Heart right ventricle (tissue), 16 donors: ENCODE measurements at regions not wholly inside any gene's neighbourhood (a gene's known extent, or its start where the extent isn't known, plus 50 kb on each side); places are given as distances from the start of the nearest gene placed in this dataset.

ENCODE experiments used
- ATAC-seq, 8 donors: fragments of 200-7000 bp; cut with Tn5 transposase; one replicate each; pipeline ENCODE4 v1.9.1; 2020; ENCODE audit warnings: mild to moderate bottlenecking in 8 of 8, moderate library complexity in 8 of 8, moderate number of reproducible peaks in 1 of 8
- DNase-seq, 2 donors: peaks; one replicate each; pipeline ENCODE4 v3.0.0-alpha.2; 2020
- H3K27ac ChIP-seq, 10 donors: fragments of 200-600 bp; sonication (generic) in 2 of 10; one replicate each; pipeline versions ENCODE4 v1.5.0 to v1.8.0; 2020 to 2022; ENCODE audit warnings: mild to moderate bottlenecking in 3 of 10
- H3K27me3 ChIP-seq, 7 donors: fragments of 200-600 bp; one replicate each; pipeline ENCODE4 v1.8.0; 2021 to 2022; ENCODE audit warnings: mild to moderate bottlenecking in 2 of 7
- H3K36me3 ChIP-seq, 9 donors: fragments of 200-600 bp; sonication (generic) in 1 of 9; one replicate each; pipeline versions ENCODE4 v1.5.0 to v1.8.0; 2020 to 2022; ENCODE audit warnings: mild to moderate bottlenecking in 2 of 9
- H3K4me1 ChIP-seq, 9 donors: fragments of 200-600 bp; sonication (generic) in 1 of 9; one replicate each; pipeline versions ENCODE4 v1.5.0 to v1.8.0; 2020 to 2022; ENCODE audit warnings: mild to moderate bottlenecking in 4 of 9
- H3K4me3 ChIP-seq, 10 donors: fragments of 200-600 bp; sonication (generic) in 2 of 10; one replicate each; pipeline versions ENCODE4 v1.5.0 to v1.8.0; 2020 to 2022; ENCODE audit warnings: mild to moderate bottlenecking in 7 of 10, moderate library complexity in 2 of 10
- H3K9me3 ChIP-seq, 11 donors: fragments of 200-600 bp in 10 of 11; sonication (generic) in 2 of 11; one replicate each; pipeline versions ENCODE4 v1.5.0 to v1.8.0; 2013 to 2022; ENCODE audit warnings: mild to moderate bottlenecking in 2 of 11, control low read depth in 1 of 11, moderate library complexity in 1 of 11
- WGBS, 2 donors: extraction: QIAGEN DNeasy Blood & Tissue Kit; methylation state at CpG; one replicate each; pipeline ENCODE4 v1.1.7; 2013; ENCODE audit warnings: inconsistent platforms in 1 of 2; 5-methylcytosine and 5-hydroxymethylcytosine counted together
- intact Hi-C, 10 donors: fragments of 100-400 bp; cut with DNase I; formaldehyde crosslinking; loops; one replicate each; pipeline versions ENCODE4 v1.11.1 to v1.14.2; 2022
- TF ChIP-seq, protein P1 (sequence below), 9 donors: fragments of 200-600 bp; sonication (generic) in 2 of 9; IDR thresholded peaks; one replicate each; pipeline versions ENCODE4 v1.5.0 to v1.8.0; 2021 to 2022; ENCODE audit warnings: antibody characterized with exemption in 9 of 9, mild to moderate bottlenecking in 5 of 9, moderate library complexity in 1 of 9
- donor health status: Arrhythmogenic right ventricular cardiomyopathy.
- donor health status: ischemic (EF 13 %, LVEDD 7.1; RV severe dilation, severe dysfunction).
- donor health status: healthy with polysubstance abuse.
- donor health status: DM: no; HTN: yes; CAD: no.
- donor health status: DM: no; HTN: no; CAD: no.
- donor health status: ischemic (EF 25% LVEDD 6.9; RV normal size, moderate dysfunction).
- donor health status: ischemic (EF 25% LVEDD 5.7; RV mildly dilated, moderate dysfunction).
- donor health status: healthy.
- donor health status: DM: yes; HTN: yes; CAD: no.
- donor health status: Ischemic cardiomyopathy.
- donor health status: ischemic (EF 35%, LVEDD 5.7; RV mildly dilated, moderate dysfunction).
- donor health status: nonischemic (EF 11% LVEDD 7.7; RV severe dilation, severe dysfunction).
- donor health status: DM: yes; HTN: yes; CAD: no.
- donor health status: PGD.
- donor health status: ischemic (EF 29% LVEDD 5.4; RV normal size, mild dysfunction).
- donor health status: nonischemic (EF 23%, LVEDD 6.1; RV moderate dilation, normal function).

- H3K36me3 ChIP-seq = no peaks in the 10 kb centered on the region
- TF ChIP-seq, protein P1, sequence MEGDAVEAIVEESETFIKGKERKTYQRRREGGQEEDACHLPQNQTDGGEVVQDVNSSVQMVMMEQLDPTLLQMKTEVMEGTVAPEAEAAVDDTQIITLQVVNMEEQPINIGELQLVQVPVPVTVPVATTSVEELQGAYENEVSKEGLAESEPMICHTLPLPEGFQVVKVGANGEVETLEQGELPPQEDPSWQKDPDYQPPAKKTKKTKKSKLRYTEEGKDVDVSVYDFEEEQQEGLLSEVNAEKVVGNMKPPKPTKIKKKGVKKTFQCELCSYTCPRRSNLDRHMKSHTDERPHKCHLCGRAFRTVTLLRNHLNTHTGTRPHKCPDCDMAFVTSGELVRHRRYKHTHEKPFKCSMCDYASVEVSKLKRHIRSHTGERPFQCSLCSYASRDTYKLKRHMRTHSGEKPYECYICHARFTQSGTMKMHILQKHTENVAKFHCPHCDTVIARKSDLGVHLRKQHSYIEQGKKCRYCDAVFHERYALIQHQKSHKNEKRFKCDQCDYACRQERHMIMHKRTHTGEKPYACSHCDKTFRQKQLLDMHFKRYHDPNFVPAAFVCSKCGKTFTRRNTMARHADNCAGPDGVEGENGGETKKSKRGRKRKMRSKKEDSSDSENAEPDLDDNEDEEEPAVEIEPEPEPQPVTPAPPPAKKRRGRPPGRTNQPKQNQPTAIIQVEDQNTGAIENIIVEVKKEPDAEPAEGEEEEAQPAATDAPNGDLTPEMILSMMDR (IDR thresholded peaks at IDR 0.05) = no peak
- H3K9me3 ChIP-seq = no peaks in the 10 kb centered on the region
- WGBS, 2 donors = 71 to 77% methylated on average over 4 of the region's 4 CpGs
- no peak overlapping the region for H3K4me3 ChIP-seq
- peaks cover 0 to 3% (median 0%) of the 10 kb centered on the region in 7 donors for H3K27me3 ChIP-seq
- H3K4me1 ChIP-seq = peaks cover 0 to 9% (median 0%) of the 10 kb centered on the region in 9 donors
- no peak for ATAC-seq
- no peak for DNase-seq
- intact Hi-C loops = loop anchor here in 5 of 10 donors (5.0 to 10.0 kb wide), 4 partner anchors 252 to 2002 kb away; no protein-coding TSS in a partner anchor
- no peak overlapping the region for H3K27ac ChIP-seq
Observed at GRCh38 chr4:18684932-18685331, 663.4 kb upstream of the LCORL start.

- DNase-seq = no peak
- Histone ChIP-seq H3K9me3 (no peaks in the 10 kb centered on the region), H3K4me3 (no peak overlapping the region), H3K4me1 (no peaks in the 10 kb centered on the region), H3K36me3 (no peaks in the 10 kb centered on the region), H3K27me3 (peaks cover 0 to 3% (median 0%) of the 10 kb centered on the region in 7 donors), H3K27ac (no peak overlapping the region)
- TF ChIP-seq, protein P1 (IDR thresholded peaks at IDR 0.05) = no peak
- ATAC-seq = no peak
- intact Hi-C loops = no loop called here
- 64 to 71% methylated on average over 4 of the region's 4 CpGs for WGBS, 2 donors
Observed at GRCh38 chr4:18676526-18676915, 655.0 kb upstream of the LCORL start.

DNA sequence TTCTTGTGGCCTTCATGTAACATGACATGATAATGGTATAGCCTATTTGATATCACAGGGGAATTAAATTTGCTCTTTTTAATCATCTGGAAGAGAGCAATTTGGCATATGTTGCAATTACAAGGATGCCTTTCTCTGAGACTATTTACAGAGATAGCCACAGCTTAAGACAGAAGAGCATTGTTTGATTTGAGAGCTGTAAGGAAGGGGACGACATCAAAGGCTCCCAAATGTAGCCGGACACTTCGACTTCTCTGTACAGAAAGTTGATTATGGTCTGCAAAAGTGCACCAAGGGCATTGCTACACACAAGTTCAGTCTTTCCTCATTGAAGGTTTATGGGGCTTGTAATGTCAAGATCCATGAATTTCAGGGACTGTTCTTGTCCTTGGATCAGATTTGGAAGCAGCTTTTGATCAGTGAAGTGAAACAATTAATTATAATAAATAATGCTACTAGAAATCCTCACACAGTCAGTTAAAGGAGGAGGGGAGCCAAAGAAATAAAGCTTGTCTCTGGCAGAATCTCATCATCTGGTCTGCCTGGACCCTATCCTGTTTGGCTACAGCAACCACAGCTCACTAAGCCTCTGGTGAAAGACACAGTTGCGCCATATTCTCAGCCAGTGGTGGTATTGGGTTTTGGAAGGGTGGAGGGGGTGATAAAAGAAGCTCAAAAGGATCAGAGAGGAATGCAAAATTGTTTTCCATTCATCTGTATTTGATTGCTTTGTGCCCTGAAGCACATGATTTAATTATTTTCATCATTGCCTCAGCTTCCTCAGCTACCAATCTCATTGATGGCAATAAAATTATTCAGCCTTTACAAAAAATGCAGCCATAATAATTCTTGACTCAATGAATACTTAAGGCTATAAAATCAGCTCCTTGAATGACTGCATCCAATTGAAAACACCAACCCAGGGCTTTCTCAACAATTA, 654.3 kb upstream of the LCORL start:
- ATAC-seq (no peak), DNase-seq (no peak)
- no peak overlapping the region for H3K27ac ChIP-seq
- intact Hi-C loops = no loop called here
- H3K4me3 ChIP-seq = no peak overlapping the region
- H3K4me1 ChIP-seq = no peaks in the 10 kb centered on the region
- TF ChIP-seq, protein P1 (IDR thresholded peaks at IDR 0.05) = no peak
- H3K9me3 ChIP-seq = no peaks in the 10 kb centered on the region
- no peaks in the 10 kb centered on the region for H3K36me3 ChIP-seq
- H3K27me3 ChIP-seq = peaks cover 0 to 3% (median 0%) of the 10 kb centered on the region in 7 donors
- 74 to 83% methylated on average over 4 of the region's 4 CpGs for WGBS, 2 donors

GRCh38 chr4:18670034-18670433, 648.5 kb upstream of the LCORL start:
- no peak for DNase-seq
- H3K4me3 ChIP-seq = no peak overlapping the region
- no peak for ATAC-seq
- 71 to 82% methylated on average over 1 of the region's 1 CpG for WGBS, 2 donors
- no peaks in the 10 kb centered on the region for H3K27me3 ChIP-seq
- intact Hi-C loops = no loop called here
- H3K27ac ChIP-seq = no peak overlapping the region
- H3K36me3 ChIP-seq = no peaks in the 10 kb centered on the region
- H3K9me3 ChIP-seq = no peaks in the 10 kb centered on the region
- TF ChIP-seq, protein P1 (IDR thresholded peaks at IDR 0.05) = no peak
- no peaks in the 10 kb centered on the region for H3K4me1 ChIP-seq
